ENCODE measurements at regions not wholly inside any gene's neighbourhood (a gene's known extent, or its start where the extent isn't known, plus 50 kb on each side); places are given as distances from the start of the nearest gene placed in this dataset.

DNA sequence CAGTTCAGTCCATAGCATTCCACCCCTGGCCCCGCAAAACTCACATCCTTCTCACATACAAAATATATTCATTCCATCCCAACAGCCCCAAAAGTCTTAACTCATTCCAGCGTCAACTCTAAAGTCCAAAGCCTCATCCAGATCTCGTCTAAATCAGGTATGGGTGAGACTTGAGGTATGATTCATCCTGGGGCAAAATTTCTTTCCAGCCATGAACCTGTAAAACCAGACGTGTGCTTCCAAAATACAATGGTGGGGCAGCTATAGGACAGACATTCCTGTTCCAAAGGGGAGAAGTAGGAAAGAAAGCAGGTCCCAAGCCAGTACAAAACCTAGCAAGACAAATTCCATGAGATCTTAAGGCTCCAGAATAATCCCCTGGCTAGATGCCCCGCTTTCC, 76.9 kb downstream of the CLDN34 start:
- TF ChIP-seq, protein P1, sequence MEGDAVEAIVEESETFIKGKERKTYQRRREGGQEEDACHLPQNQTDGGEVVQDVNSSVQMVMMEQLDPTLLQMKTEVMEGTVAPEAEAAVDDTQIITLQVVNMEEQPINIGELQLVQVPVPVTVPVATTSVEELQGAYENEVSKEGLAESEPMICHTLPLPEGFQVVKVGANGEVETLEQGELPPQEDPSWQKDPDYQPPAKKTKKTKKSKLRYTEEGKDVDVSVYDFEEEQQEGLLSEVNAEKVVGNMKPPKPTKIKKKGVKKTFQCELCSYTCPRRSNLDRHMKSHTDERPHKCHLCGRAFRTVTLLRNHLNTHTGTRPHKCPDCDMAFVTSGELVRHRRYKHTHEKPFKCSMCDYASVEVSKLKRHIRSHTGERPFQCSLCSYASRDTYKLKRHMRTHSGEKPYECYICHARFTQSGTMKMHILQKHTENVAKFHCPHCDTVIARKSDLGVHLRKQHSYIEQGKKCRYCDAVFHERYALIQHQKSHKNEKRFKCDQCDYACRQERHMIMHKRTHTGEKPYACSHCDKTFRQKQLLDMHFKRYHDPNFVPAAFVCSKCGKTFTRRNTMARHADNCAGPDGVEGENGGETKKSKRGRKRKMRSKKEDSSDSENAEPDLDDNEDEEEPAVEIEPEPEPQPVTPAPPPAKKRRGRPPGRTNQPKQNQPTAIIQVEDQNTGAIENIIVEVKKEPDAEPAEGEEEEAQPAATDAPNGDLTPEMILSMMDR (IDR thresholded peaks at IDR 0.05) = no peak
- TF ChIP-seq POLR2A (IDR thresholded peaks at IDR 0.05) = no peak

Data from breast epithelium (tissue), 3 donors.